AG04450 (cell line): ENCODE measurements at regions not wholly inside any gene's neighbourhood (a gene's known extent, or its start where the extent isn't known, plus 50 kb on each side); places are given as distances from the start of the nearest gene placed in this dataset.

Source experiments
- CTCF ChIA-PET: fragments of 300-600, 350-600 bp; formaldehyde crosslinking; extraction: SDS; loops from one replicate; lab custom pipeline; 2022; ENCODE audit warnings: antibody characterized with exemption, inconsistent platforms; lab: Charles Lee
- POLR2A ChIA-PET: fragments of 350-600 bp; formaldehyde crosslinking; extraction: SDS; loops from one replicate; lab custom pipeline; 2021; ENCODE audit warnings: antibody characterized with exemption, inconsistent platforms; lab: Yijun Ruan, JAX
- DNase-seq: peaks from one replicate; pipeline ENCODE4 v3.0.0-alpha.2; 2011; ENCODE audit warnings: low read depth, low spot score
- H3K27ac ChIP-seq: one replicate; pipeline ENCODE4 v1.5.1; 2012; ENCODE audit warnings: low read depth, low read length, control low read depth
- H3K27me3 ChIP-seq: one replicate; pipeline ENCODE4 v1.6.0; 2012; ENCODE audit warnings: low read length; ENCODE audit not compliant: control insufficient read depth, insufficient read depth
- H3K4me3 ChIP-seq: 2 replicates; pipeline ENCODE4 v1.5.1; 2011; ENCODE audit warnings: mild to moderate bottlenecking, low read depth, low read length, control low read depth
- H3K9me3 ChIP-seq: 2 replicates; pipeline ENCODE4 v1.5.1; 2012; ENCODE audit warnings: low read length; ENCODE audit not compliant: control insufficient read depth, insufficient read depth
- CTCF ChIP-seq: IDR thresholded peaks from 2 replicates; pipeline ENCODE4 v1.5.1; 2011; ENCODE audit warnings: low read depth, low read length, control low read depth, inconsistent platforms

GRCh38 chr18:38759457-38759856 lies 1193.9 kb upstream of the CELF4 start:
- no peaks in the 10 kb centered on the region for H3K9me3 ChIP-seq
- TF ChIP-seq CTCF = no peak
- POLR2A ChIA-PET = no interaction called here
- CTCF ChIA-PET = no interaction called here
- H3K27ac ChIP-seq = no peak overlapping the region
- no peak overlapping the region for H3K4me3 ChIP-seq
- no peak for DNase-seq
- H3K27me3 ChIP-seq = no peaks in the 10 kb centered on the region

- H3K9me3 ChIP-seq = no peaks in the 10 kb centered on the region
- no peak for TF ChIP-seq CTCF
- POLR2A ChIA-PET = no interaction called here
- H3K27ac ChIP-seq = no peak overlapping the region
- H3K4me3 ChIP-seq = no peak overlapping the region
- no peaks in the 10 kb centered on the region for H3K27me3 ChIP-seq
- CTCF ChIA-PET = no interaction called here
- DNase-seq = no peak
These were observed 1190.8 kb upstream of the CELF4 start for GRCh38 chr18:38756436-38756835.

- Histone ChIP-seq H3K27me3 (no peaks in the 10 kb centered on the region), H3K4me3 (no peak overlapping the region), H3K27ac (no peak overlapping the region), H3K9me3 (no peaks in the 10 kb centered on the region)
- CTCF ChIA-PET = no interaction called here
- POLR2A ChIA-PET = no interaction called here
- no peak for DNase-seq
- TF ChIP-seq CTCF = no peak
These were observed 1186.8 kb upstream of the CELF4 start for GRCh38 chr18:38752430-38752829.

- no peak overlapping the region for H3K27ac ChIP-seq
- CTCF ChIA-PET = no interaction called here
- DNase-seq = no peak
These were observed 1186.3 kb upstream of the CELF4 start for GRCh38 chr18:38751898-38752297.

GRCh38 chr18:38751211-38751610 lies 1185.6 kb upstream of the CELF4 start:
- no peak for TF ChIP-seq CTCF
- ChIA-PET CTCF (no interaction called here), POLR2A (no interaction called here)
- Histone ChIP-seq H3K9me3 (no peaks in the 10 kb centered on the region), H3K27ac (no peak overlapping the region), H3K4me3 (no peak overlapping the region), H3K27me3 (no peaks in the 10 kb centered on the region)
- DNase-seq = no peak

More at GRCh38 chr18:38751898-38752297, 1186.3 kb upstream of the CELF4 start:
- Histone ChIP-seq H3K9me3 (no peaks in the 10 kb centered on the region), H3K27me3 (no peaks in the 10 kb centered on the region), H3K4me3 (no peak overlapping the region)
- no peak for TF ChIP-seq CTCF
- POLR2A ChIA-PET = no interaction called here
